ENCODE measurements at regions not wholly inside any gene's neighbourhood (a gene's known extent, or its start where the extent isn't known, plus 50 kb on each side); places are given as distances from the start of the nearest gene placed in this dataset.
"Not testable (repeated sequence)": the region's sequence is repeated elsewhere in the genome, so short reads cannot be mapped to it uniquely, and the experiment has no call there.

DNA sequence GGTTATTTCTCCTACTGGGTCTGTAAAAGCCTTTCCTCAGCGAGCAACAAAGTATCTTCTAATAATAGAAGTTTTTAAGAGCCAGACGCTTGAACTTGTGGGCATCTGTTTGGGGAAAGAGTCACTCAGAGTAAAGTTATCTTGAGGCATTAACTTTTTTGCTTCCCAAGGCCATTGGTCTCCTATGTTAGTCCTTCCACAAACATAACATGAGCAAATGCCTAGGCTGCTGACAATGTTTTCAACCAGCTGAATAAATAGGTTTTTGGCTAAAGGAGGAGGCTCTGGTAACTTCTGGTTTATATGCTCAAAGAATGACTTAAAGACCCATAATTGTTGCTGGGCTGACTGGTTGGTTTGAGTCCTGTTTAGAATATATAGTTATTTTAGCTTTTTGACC is 213.5 kb upstream of the SYNCRIP start:
- no peak for DNase-seq (ENCODE audit: low spot score)
- TF ChIP-seq, protein P1, sequence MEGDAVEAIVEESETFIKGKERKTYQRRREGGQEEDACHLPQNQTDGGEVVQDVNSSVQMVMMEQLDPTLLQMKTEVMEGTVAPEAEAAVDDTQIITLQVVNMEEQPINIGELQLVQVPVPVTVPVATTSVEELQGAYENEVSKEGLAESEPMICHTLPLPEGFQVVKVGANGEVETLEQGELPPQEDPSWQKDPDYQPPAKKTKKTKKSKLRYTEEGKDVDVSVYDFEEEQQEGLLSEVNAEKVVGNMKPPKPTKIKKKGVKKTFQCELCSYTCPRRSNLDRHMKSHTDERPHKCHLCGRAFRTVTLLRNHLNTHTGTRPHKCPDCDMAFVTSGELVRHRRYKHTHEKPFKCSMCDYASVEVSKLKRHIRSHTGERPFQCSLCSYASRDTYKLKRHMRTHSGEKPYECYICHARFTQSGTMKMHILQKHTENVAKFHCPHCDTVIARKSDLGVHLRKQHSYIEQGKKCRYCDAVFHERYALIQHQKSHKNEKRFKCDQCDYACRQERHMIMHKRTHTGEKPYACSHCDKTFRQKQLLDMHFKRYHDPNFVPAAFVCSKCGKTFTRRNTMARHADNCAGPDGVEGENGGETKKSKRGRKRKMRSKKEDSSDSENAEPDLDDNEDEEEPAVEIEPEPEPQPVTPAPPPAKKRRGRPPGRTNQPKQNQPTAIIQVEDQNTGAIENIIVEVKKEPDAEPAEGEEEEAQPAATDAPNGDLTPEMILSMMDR (IDR thresholded peaks at IDR 0.05; ENCODE audit: extremely low read depth, insufficient read depth, missing control alignments), result no peak
- in situ Hi-C loops (cut with MboI; ENCODE audit: low pct_unique_long_range_greater_than_20kb, low sequenced_read_pairs, unreplicated experiment), result no loop called here

GRCh38 chr6:85838351-85839119 is 195.8 kb upstream of the SYNCRIP start:
- in situ Hi-C loops (cut with MboI; ENCODE audit: low pct_unique_long_range_greater_than_20kb, low sequenced_read_pairs, unreplicated experiment); DNase-seq (ENCODE audit: low spot score): not testable (repeated sequence)

- in situ Hi-C loops (cut with MboI; ENCODE audit: low pct_unique_long_range_greater_than_20kb, low sequenced_read_pairs, unreplicated experiment), result no loop called here
- TF ChIP-seq, protein P1 (IDR thresholded peaks at IDR 0.05; ENCODE audit: extremely low read depth, insufficient read depth, missing control alignments), result no peak
- no peak for DNase-seq (ENCODE audit: low spot score)
These were observed 186.3 kb upstream of the SYNCRIP start for GRCh38 chr6:85828973-85829372.

GRCh38 chr6:85826997-85827396 is 184.3 kb upstream of the SYNCRIP start:
- TF ChIP-seq, protein P1 (IDR thresholded peaks at IDR 0.05; ENCODE audit: extremely low read depth, insufficient read depth, missing control alignments), result no peak
- in situ Hi-C loops (cut with MboI; ENCODE audit: low pct_unique_long_range_greater_than_20kb, low sequenced_read_pairs, unreplicated experiment), result no loop called here
- DNase-seq (ENCODE audit: low spot score), result no peak

GRCh38 chr6:85824329-85824728 is 181.6 kb upstream of the SYNCRIP start:
- in situ Hi-C loops (cut with MboI; ENCODE audit: low pct_unique_long_range_greater_than_20kb, low sequenced_read_pairs, unreplicated experiment), result no loop called here

GRCh38 chr6:85810558-85810957 is 167.9 kb upstream of the SYNCRIP start:
- DNase-seq (ENCODE audit: low spot score), result no peak
- in situ Hi-C loops (cut with MboI; ENCODE audit: low pct_unique_long_range_greater_than_20kb, low sequenced_read_pairs, unreplicated experiment), result no loop called here
- TF ChIP-seq, protein P1 (IDR thresholded peaks at IDR 0.05; ENCODE audit: extremely low read depth, insufficient read depth, missing control alignments), result no peak

More at GRCh38 chr6:85824329-85824728, 181.6 kb upstream of the SYNCRIP start:
- no peak for DNase-seq (ENCODE audit: low spot score)
- TF ChIP-seq, protein P1 (IDR thresholded peaks at IDR 0.05; ENCODE audit: extremely low read depth, insufficient read depth, missing control alignments), result no peak

GRCh38 chr6:85803721-85804120 is 161.0 kb upstream of the SYNCRIP start:
- in situ Hi-C loops (cut with MboI; ENCODE audit: low pct_unique_long_range_greater_than_20kb, low sequenced_read_pairs, unreplicated experiment), result no loop called here
- DNase-seq (ENCODE audit: low spot score), result no peak
- TF ChIP-seq, protein P1 (IDR thresholded peaks at IDR 0.05; ENCODE audit: extremely low read depth, insufficient read depth, missing control alignments), result no peak
